ENCODE measurements at regions not wholly inside any gene's neighbourhood (a gene's known extent, or its start where the extent isn't known, plus 50 kb on each side); places are given as distances from the start of the nearest gene placed in this dataset.

GRCh38 chr1:213767683-213768082 is 220.1 kb upstream of the PROX1 start:
- TF ChIP-seq POLR2A (IDR thresholded peaks at IDR 0.05): no peak
- no peak for TF ChIP-seq CTCF (IDR thresholded peaks at IDR 0.05)

All from lower leg skin (tissue), 3 donors.